ENCODE measurements at regions not wholly inside any gene's neighbourhood (a gene's known extent, or its start where the extent isn't known, plus 50 kb on each side); places are given as distances from the start of the nearest gene placed in this dataset.
A peak's percentile ranks its signal among the peaks of the same experiment; 100 is the strongest.

- no peak for DNase-seq
Observed at GRCh38 chr12:92552412-92553108, 150.2 kb upstream of the PLEKHG7 start.

GRCh38 chr12:92551853-92552397 is 150.9 kb upstream of the PLEKHG7 start:
- no peak for DNase-seq

DNA sequence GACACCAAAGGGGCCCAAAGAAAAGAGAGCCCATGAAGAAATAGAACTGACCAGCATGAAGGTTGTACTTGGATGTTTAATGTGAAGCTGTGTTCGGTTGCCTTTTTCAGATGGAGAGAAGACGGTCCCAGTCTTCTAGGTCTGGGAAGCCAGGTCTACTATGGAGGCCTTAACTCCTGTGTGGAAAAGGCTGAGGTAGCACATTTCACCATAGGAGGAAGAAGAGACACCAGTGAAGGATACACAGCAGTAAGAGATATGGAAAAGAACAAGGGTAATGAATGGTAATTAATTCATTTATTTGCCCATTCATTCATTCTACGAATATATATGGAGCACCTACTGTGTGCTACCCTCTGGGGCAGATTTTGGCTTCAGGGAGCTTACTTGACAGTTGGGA is 151.6 kb upstream of the PLEKHG7 start:
- no peak for DNase-seq

- no peak for DNase-seq
Observed at GRCh38 chr12:92550661-92551060, 152.1 kb upstream of the PLEKHG7 start.

DNA sequence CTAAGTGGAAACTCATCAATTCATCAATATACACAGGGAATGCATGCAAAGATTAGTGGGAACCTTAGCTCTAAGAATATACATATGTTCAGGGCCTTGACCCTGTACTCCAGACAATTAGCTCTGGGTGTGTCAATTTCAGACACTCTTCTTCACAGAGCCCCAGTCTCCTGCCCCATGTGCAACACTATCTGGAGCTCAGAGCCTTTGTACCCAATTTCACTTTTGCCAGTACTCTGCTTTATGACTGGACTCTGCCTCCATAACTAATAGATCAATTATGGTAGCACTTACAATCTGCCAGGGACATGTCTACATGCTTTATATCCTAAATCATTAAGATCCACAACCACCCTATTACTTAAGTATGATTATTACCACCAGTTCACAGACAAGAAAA is 152.5 kb upstream of the PLEKHG7 start:
- no peak for DNase-seq

DNA sequence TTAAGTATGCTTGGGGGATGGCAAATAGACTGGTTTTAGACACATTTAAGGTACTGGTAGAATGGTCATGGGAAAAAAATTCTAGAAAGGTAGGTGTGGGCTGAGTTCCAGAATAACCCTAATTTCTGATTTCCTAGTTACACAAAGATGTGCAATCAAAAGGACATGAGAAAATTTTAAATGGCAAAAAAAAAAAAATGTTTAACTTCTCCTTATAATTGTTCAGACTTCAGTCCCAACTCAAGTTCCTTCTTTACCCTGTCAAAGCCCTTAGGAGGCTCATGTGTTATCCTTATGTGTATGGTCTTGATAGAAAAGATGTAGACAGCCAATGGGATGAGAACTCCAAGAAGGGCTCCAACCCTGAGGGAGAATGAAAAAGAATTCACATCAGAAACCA is 153.3 kb upstream of the PLEKHG7 start:
- DNase-seq = no peak

DNA sequence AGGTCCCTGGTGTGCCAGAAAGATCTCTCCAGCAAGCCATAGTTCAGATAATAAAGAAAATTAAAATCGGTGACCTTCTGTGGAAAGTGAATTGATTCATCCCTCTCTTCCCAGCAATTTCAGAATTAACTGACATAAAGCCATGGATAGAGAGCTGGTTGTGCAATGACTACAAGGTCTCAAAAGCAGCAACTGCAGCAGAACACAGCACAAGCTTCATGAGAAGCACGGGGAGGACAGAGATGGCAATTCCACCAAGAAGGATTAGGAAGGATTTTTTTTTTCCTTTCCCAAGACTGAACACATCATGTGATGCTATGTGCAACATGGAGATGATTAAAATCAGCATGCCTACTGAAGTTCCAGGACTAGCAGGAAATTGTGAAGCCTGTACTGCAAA is 154.9 kb upstream of the PLEKHG7 start:
- DNase-seq = no peak

GRCh38 chr12:92547420-92547819 is 155.4 kb upstream of the PLEKHG7 start:
- DNase-seq = no peak

- peak; percentile 89 for DNase-seq
Observed at GRCh38 chr12:92546635-92547348, 156.0 kb upstream of the PLEKHG7 start.

GRCh38 chr12:92546259-92546634 is 156.5 kb upstream of the PLEKHG7 start:
- DNase-seq = no peak

GRCh38 chr12:92544322-92544721 is 158.5 kb upstream of the PLEKHG7 start:
- DNase-seq = no peak

DNA sequence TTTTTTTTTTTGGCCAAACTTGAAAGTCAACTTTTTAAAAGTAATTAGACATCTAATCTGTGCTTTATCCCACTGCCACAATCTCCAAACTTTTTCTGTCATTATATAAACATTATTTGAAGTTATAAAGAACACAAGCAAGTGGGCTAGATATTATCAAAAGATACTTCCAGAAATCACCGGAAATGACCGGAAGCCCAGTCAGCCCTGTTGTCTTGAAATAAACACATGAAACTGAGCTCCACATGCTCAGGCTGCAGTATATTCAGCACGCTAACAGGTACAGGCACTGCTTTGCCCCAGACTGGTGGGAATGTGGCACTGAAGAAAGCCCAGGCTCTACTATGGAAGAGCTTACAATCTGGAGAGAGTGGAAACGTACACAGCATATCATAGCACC is 158.9 kb upstream of the PLEKHG7 start:
- no peak for DNase-seq

- DNase-seq = peak; percentile 82
Observed at GRCh38 chr12:92543359-92543758, 159.4 kb upstream of the PLEKHG7 start.

GRCh38 chr12:92541731-92542130 is 161.1 kb upstream of the PLEKHG7 start:
- DNase-seq = no peak

DNA sequence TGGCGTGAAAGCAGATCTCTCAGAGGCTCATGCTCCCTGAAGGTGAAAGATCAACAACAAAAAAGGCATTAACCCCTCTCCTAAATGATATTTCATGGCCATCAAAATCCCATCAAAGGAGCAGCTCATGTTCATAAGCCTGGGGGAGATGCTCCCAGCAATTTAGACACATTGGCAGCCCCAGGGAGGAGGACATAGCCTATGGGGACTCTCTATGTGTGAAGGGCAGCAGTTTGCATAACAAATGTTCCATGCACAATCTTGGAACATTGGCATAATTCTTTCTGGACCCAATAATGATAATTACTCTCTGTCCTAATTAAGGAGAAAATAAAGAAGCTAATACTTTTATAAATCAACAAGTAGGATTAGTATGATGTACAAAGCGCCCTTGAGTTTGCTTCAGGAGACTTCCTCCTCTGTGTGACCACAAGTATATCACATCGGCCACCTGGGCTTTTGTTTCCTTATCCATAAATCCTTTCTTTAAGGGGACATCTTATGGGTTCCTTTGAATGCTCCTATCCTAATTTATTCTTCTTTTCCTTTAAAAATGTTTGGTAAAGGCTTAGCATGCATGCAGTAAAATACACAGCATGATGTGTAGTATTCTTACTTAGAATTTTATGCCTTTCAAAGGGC is 161.9 kb upstream of the PLEKHG7 start:
- no peak for DNase-seq

GRCh38 chr12:92539976-92540781 is 162.6 kb upstream of the PLEKHG7 start:
- peak; percentile 62 for DNase-seq

GRCh38 chr12:92539110-92539749 is 163.6 kb upstream of the PLEKHG7 start:
- no peak for DNase-seq

DNA sequence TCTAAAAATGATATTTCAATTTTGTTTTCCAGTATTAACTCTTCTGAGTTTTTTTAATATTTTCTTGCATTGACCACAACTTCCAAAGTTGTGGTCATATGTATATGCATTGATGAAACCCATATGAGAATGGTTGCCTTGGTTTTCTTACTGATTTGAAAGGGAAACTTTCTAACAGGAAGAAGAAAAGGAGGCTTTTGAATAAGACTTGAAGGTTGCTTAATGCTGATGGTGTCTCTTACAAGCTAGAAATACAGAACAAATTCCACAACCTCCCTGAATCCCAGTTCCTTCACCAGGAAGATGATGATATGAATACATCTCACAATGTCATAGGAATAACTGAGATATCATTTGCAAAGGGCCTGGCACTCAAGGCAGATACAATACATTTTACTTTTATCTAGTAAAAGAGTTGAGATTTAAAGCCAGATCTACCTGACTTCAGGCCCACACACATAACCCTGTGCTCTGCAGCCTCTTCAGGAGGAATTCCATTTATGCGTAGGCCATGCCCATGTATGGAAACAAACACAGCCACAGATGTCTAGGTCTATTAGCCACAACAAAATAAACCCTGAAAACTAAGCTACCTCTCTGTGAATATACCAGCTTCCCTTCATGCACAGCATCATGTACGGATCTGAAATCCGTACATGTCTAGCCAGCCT is 165.4 kb upstream of the PLEKHG7 start:
- DNase-seq = no peak

- no peak for DNase-seq
Observed at GRCh38 chr12:92535961-92536360, 166.8 kb upstream of the PLEKHG7 start.

- no peak for DNase-seq
Observed at GRCh38 chr12:92533280-92533890, 169.4 kb upstream of the PLEKHG7 start.

DNA sequence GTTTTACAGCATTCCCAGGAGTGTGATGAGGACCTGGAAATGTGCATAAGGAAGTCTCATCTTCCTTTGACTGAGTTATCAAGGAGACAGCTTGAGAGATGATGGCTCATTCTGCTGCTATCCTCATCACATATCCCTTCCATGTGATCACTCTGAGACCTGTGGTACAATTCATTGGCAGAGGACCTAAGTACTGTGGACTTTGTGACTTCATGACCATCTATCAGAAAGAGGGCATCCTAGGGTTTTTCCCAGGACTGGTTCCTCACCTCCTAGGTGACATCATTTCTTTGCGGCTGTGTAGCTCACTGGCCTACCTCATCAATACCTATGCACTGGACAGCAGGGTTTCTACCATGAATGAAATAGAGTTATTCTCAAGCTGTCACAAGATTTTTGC is 172.1 kb upstream of the PLEKHG7 start:
- no peak for DNase-seq

GRCh38 chr12:92529944-92530343 is 172.8 kb upstream of the PLEKHG7 start:
- DNase-seq = no peak
